GM12873 (cell line): ENCODE measurements at regions not wholly inside any gene's neighbourhood (a gene's known extent, or its start where the extent isn't known, plus 50 kb on each side); places are given as distances from the start of the nearest gene placed in this dataset.

Experiments used
- TF ChIP-seq, protein P1 (sequence below): IDR thresholded peaks from 2 replicates; pipeline ENCODE4 v1.5.1; 2012; ENCODE audit warnings: low read depth, mild to moderate bottlenecking, moderate library complexity, low read length, control low read depth; ENCODE audit not compliant: insufficient read depth; ENCODE audit errors: missing control alignments

DNA sequence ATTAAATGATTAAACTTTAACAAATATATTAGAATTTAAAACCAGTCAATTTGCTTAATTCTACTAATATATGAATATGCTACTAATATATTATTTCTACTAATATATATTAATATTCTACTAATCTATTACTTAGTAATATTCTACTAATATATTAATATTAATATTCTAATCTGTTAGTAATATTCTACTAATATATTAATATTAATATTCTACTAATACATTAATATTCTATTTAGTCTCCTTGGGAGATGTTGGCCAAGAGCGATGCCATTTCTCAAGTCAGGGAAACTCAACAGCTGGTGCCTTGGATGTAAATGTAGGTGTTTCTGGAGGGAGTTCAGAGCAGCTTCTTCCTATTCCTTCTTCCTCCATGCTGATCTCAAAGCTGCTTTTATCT, 259.2 kb upstream of the TMTC4 start:
- TF ChIP-seq, protein P1, sequence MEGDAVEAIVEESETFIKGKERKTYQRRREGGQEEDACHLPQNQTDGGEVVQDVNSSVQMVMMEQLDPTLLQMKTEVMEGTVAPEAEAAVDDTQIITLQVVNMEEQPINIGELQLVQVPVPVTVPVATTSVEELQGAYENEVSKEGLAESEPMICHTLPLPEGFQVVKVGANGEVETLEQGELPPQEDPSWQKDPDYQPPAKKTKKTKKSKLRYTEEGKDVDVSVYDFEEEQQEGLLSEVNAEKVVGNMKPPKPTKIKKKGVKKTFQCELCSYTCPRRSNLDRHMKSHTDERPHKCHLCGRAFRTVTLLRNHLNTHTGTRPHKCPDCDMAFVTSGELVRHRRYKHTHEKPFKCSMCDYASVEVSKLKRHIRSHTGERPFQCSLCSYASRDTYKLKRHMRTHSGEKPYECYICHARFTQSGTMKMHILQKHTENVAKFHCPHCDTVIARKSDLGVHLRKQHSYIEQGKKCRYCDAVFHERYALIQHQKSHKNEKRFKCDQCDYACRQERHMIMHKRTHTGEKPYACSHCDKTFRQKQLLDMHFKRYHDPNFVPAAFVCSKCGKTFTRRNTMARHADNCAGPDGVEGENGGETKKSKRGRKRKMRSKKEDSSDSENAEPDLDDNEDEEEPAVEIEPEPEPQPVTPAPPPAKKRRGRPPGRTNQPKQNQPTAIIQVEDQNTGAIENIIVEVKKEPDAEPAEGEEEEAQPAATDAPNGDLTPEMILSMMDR, result no peak

DNA sequence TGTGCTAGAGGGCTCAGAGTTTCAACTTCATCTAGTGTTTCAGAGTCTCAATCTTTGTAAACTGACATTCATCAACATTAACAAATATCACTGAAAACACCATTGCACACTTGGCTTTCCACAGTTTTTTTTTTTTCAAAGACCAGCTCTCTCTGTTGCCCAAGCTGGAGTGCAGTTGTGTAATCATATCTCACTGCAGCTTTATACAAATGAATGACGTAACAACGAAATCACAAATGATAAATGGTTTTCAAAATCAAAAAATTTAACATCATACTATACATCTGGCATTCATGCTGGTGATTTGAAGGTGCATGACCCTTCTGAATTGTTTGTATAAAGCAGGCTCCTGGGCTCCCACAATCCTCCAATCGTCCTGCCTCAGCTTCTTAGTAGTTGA, 248.0 kb upstream of the TMTC4 start:
- TF ChIP-seq, protein P1, result no peak

DNA sequence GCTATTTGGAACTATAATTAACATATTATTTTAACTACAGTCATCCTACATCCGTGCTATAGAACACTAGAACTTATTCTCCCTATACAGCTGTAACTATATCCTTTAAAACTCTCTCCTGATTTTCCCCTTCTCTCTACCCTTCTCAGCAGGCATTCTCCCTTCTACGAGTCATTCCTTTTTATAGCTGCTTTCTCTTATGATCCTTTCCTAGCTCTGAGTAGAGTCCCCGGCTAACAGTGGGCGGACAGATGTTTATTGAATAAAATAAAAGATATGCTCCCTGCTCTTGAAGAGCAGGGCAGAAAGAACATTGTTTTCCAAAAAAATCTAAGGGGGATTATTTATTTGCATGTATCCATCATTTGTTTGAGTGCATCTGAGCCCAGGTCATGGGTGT, 246.5 kb upstream of the TMTC4 start:
- TF ChIP-seq, protein P1, result no peak

DNA sequence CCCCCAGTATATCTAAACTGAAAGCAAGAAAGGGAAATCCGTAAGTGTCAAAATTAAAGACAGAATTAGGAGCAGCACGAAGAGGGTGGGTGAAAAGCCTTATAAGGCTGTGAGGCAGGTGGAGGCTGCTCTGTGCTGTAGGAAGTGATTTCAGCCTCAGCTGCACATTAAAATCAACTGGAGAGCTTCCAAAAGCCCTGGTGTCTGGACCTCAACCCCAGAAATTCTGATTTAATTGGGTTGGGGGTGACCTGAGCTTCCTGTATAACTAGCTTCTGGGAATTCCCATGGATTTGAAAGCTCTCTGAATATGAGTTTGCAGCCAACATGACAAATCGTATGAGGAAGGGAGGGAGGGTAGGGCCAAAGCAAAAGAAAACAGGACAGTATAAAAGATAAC, 242.4 kb upstream of the TMTC4 start:
- TF ChIP-seq, protein P1, result no peak

DNA sequence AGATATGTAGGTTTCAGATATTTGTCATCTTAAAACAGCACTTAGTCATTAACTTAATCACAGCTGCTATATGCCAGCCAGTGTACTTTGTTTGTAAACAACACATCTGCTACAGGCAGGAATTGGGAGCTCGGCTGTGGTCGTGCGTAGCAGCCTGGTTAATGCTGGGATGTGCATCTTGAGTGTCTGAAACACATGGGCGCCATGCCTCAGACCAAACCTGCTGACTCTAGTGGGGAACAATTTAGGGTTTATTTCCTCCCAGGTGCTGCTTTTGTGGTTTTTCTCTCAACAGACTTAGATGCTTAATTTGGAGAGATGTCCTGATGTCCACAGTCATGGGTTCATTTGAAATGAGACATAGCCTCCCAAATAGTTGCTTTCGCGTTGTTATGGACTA, 238.5 kb upstream of the TMTC4 start:
- TF ChIP-seq, protein P1, result no peak

DNA sequence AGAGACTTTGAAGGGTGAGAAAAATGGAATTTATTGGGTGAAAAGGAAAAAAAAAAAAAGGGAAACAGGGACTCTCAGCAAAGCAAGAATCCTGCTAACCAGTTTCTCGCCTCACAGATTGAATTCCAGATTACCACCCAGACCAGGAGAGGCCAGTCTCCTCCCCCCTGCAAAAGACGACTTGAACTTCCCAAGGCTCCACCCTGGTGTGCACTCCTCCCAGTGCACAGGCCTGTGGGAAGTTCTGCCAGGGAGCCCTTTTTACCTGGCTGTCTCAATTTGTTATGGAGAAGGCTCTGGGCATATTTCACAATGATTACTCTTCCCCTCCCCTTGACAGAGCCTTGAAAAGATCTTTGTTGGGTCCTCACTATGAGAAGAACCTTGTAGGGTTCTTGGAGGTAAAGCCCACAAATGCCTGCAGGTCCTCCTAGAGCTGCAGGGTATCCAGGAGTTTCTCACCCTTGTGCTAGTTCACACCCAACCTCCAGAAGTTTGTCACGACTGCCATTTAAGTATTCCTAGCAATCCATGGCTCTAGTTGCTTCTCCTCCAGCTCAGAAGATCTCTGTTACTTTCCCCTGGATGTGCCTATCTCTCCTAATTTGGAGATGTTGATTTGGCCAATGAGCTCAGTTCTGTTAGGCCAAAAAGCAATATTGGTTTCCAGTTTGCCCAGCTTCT, 229.8 kb upstream of the TMTC4 start:
- TF ChIP-seq, protein P1, result no peak

DNA sequence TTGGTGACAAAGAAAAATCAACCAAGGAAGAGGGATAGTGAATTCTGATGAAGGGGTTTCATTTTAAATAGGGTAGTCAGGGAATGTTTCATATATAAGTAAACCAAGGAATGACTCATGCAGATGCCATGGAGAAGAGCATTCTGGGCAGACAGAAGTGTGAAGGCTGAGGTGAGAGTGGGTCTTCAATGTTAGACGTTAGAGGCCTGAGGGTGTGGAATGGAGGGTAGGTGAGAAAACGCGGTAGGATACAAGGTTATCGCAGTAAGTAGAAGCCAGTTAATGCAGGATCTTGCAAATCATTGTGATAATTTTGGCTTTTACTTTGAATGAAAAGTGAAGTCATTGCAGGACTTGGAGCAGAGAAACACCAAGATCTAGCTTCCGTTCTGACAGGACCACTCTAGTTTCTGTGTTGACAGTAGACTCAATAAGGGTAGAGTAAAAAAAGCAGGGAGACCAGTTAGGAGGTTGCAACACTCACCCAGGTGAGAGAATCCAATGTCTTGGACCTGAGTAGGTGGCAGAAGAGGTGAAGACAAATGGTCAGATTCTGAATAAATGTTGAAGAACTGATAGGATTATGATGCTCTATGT, 225.2 kb upstream of the TMTC4 start:
- TF ChIP-seq, protein P1, result no peak
